HEK293 (cell line): ENCODE measurements at regions not wholly inside any gene's neighbourhood (a gene's known extent, or its start where the extent isn't known, plus 50 kb on each side); places are given as distances from the start of the nearest gene placed in this dataset.

Source experiments
- CTCF ChIA-PET: fragments of 350-600 bp; formaldehyde crosslinking; extraction: SDS; loops from one replicate; lab custom pipeline; 2021; ENCODE audit warnings: antibody characterized with exemption; lab: Yijun Ruan, JAX
- POLR2A ChIA-PET: fragments of 300-600 bp; formaldehyde crosslinking; extraction: SDS; loops from one replicate; lab custom pipeline; 2020; ENCODE audit warnings: antibody characterized with exemption, inconsistent platforms; lab: Yijun Ruan, JAX
- H3K27ac ChIP-seq: fragments of 200-500 bp; sonication (Bioruptor generic); 2 replicates; pipeline ENCODE4 v1.5.1; 2014; ENCODE audit warnings: low read depth, low read length, control low read depth, inconsistent platforms; ENCODE audit errors: extremely low read depth
- H3K36me3 ChIP-seq, 2 experiments: fragments of 200-500 bp in 1 of 2; sonication (Bioruptor generic) in 1 of 2; 1 replicate in 1 of 2; 2 replicates in 1 of 2; pipeline ENCODE4 v1.5.1; 2014 to 2017; ENCODE audit warnings: inconsistent platforms in 2 of 2, low read length in 2 of 2; ENCODE audit not compliant: control insufficient read depth in 2 of 2, insufficient read depth in 1 of 2
- H3K4me1 ChIP-seq: fragments of 200-500 bp; sonication (Bioruptor generic); 2 replicates; pipeline ENCODE4 v1.5.1; 2014; ENCODE audit warnings: mild to moderate bottlenecking, low read length, inconsistent platforms; ENCODE audit not compliant: control insufficient read depth, insufficient read depth
- H3K4me3 ChIP-seq: 2 replicates; pipeline ENCODE4 v1.5.1; 2011; ENCODE audit warnings: low read depth, mild to moderate bottlenecking, control low read depth, low read length, moderate library complexity
- H3K9me3 ChIP-seq: fragments of 200-500 bp; sonication (Bioruptor generic); 2 replicates; pipeline ENCODE4 v1.5.1; 2014; ENCODE audit warnings: low read depth, low read length, inconsistent platforms; ENCODE audit not compliant: control insufficient read depth, insufficient read depth
- EGR2 ChIP-seq: fragments of 450-650 bp; formaldehyde crosslinking; IDR thresholded peaks from 2 replicates; pipeline ENCODE4 v1.5.1; 2016; ENCODE audit warnings: low read depth, missing biosample characterization, missing genetic modification characterization
- INSM2 ChIP-seq: fragments of 450-650 bp; formaldehyde crosslinking; IDR thresholded peaks from 2 replicates; pipeline ENCODE4 v1.5.1; 2016; ENCODE audit warnings: missing biosample characterization, missing genetic modification characterization
- KLF1 ChIP-seq: fragments of 450-650 bp; formaldehyde crosslinking; IDR thresholded peaks from 2 replicates; pipeline ENCODE4 v1.5.1; 2016; ENCODE audit warnings: missing biosample characterization, missing genetic modification characterization
- ZBTB10 ChIP-seq: fragments of 450-650 bp; formaldehyde crosslinking; IDR thresholded peaks from 2 replicates; pipeline ENCODE4 v1.5.1; 2016; ENCODE audit warnings: missing biosample characterization, missing genetic modification characterization
- ZEB2 ChIP-seq: fragments of 450-650 bp; formaldehyde crosslinking; IDR thresholded peaks from 2 replicates; pipeline ENCODE4 v1.5.1; 2016; ENCODE audit warnings: missing biosample characterization, missing genetic modification characterization
- ZFP37 ChIP-seq: fragments of 450-650 bp; formaldehyde crosslinking; IDR thresholded peaks from 2 replicates; pipeline ENCODE4 v1.5.1; 2016; ENCODE audit warnings: missing biosample characterization, missing genetic modification characterization
- ZNF146 ChIP-seq: fragments of 450-650 bp; formaldehyde crosslinking; IDR thresholded peaks from 2 replicates; pipeline ENCODE4 v1.5.1; 2016; ENCODE audit warnings: missing biosample characterization, missing genetic modification characterization
- ZNF18 ChIP-seq: fragments of 450-650 bp; formaldehyde crosslinking; IDR thresholded peaks from 2 replicates; pipeline ENCODE4 v1.5.1; 2016; ENCODE audit warnings: missing biosample characterization, missing genetic modification characterization
- ZNF23 ChIP-seq: fragments of 450-650 bp; formaldehyde crosslinking; IDR thresholded peaks from 2 replicates; pipeline ENCODE4 v1.5.1; 2016; ENCODE audit warnings: missing biosample characterization, missing genetic modification characterization, borderline replicate concordance
- ZNF248 ChIP-seq: fragments of 450-650 bp; formaldehyde crosslinking; IDR thresholded peaks from 2 replicates; pipeline ENCODE4 v1.5.1; 2017; ENCODE audit warnings: missing biosample characterization, missing genetic modification characterization
- ZNF280D ChIP-seq: fragments of 450-650 bp; formaldehyde crosslinking; IDR thresholded peaks from 2 replicates; pipeline ENCODE4 v1.5.1; 2016; ENCODE audit warnings: missing biosample characterization, missing genetic modification characterization
- ZNF488 ChIP-seq: fragments of 450-650 bp; formaldehyde crosslinking; IDR thresholded peaks from 2 replicates; pipeline ENCODE4 v1.5.1; 2016; ENCODE audit warnings: missing biosample characterization, missing genetic modification characterization
- ZNF530 ChIP-seq: fragments of 450-650 bp; formaldehyde crosslinking; IDR thresholded peaks from 2 replicates; pipeline ENCODE4 v1.5.1; 2016; ENCODE audit warnings: low read depth, missing biosample characterization, missing genetic modification characterization
- ZNF645 ChIP-seq: fragments of 450-650 bp; formaldehyde crosslinking; IDR thresholded peaks from 2 replicates; pipeline ENCODE4; 2016; ENCODE audit warnings: missing biosample characterization, missing genetic modification characterization
- ZNF701 ChIP-seq: fragments of 450-650 bp; formaldehyde crosslinking; IDR thresholded peaks from 2 replicates; pipeline ENCODE4 v1.5.1; 2016; ENCODE audit warnings: missing biosample characterization, missing genetic modification characterization
- ZXDB ChIP-seq: fragments of 450-650 bp; formaldehyde crosslinking; IDR thresholded peaks from 2 replicates; pipeline ENCODE4 v1.5.1; 2016; ENCODE audit warnings: missing biosample characterization, missing genetic modification characterization

- no peak overlapping the region for H3K27ac ChIP-seq
- CTCF ChIA-PET = no interaction called here
Measured at GRCh38 chr12:127459687-127460086, 807.3 kb upstream of the TMEM132C start.

GRCh38 chr12:127463237-127463636, 803.7 kb upstream of the TMEM132C start:
- no peak overlapping the region for H3K27ac ChIP-seq
- ChIA-PET POLR2A (no interaction called here), CTCF (no interaction called here)
- H3K4me3 ChIP-seq = no peak overlapping the region
- no peaks in the 10 kb centered on the region for H3K4me1 ChIP-seq
- H3K36me3 ChIP-seq = no peaks in the 10 kb centered on the region
- no peaks in the 10 kb centered on the region for H3K9me3 ChIP-seq
- TF ChIP-seq EGR2 (tag by site-specific recombination) (no peak), ZNF488 (tag by site-specific recombination) (no peak), ZNF701 (tag by site-specific recombination) (no peak), ZNF248 (tag by site-specific recombination) (no peak), ZNF23 (tag by site-specific recombination) (no peak), ZFP37 (tag by site-specific recombination) (no peak), ZNF530 (tag by site-specific recombination) (no peak), ZXDB (no peak), ZEB2 (tag by site-specific recombination) (no peak), ZNF280D (tag by site-specific recombination) (no peak)

More at GRCh38 chr12:127459687-127460086, 807.3 kb upstream of the TMEM132C start:
- Histone ChIP-seq H3K36me3 (no peaks in the 10 kb centered on the region), H3K4me3 (no peak overlapping the region), H3K9me3 (no peaks in the 10 kb centered on the region), H3K4me1 (no peaks in the 10 kb centered on the region)
- TF ChIP-seq INSM2 (tag by site-specific recombination) (no peak), ZNF18 (tag by site-specific recombination) (no peak), KLF1 (tag by site-specific recombination) (no peak), ZBTB10 (tag by site-specific recombination) (no peak), ZNF146 (tag by site-specific recombination) (no peak), ZNF645 (no peak)
- POLR2A ChIA-PET = no interaction called here
